SK-N-SH (cell line): ENCODE measurements at regions not wholly inside any gene's neighbourhood (a gene's known extent, or its start where the extent isn't known, plus 50 kb on each side); places are given as distances from the start of the nearest gene placed in this dataset.

ENCODE experiments used
- CTCF ChIA-PET: fragments of 300-600, 350-600 bp; formaldehyde crosslinking; extraction: SDS; loops from one replicate; lab custom pipeline; 2021; lab: Yijun Ruan, JAX
- POLR2A ChIA-PET: fragments of 350-600 bp; sonication (Branson Sonifier 250); formaldehyde crosslinking; extraction: SDS; loops from one replicate; lab custom pipeline; 2020; ENCODE audit warnings: antibody characterized with exemption, inconsistent platforms; lab: Yijun Ruan, JAX
- DNase-seq: peaks from one replicate; pipeline ENCODE4 v3.0.0; 2012
- H2AFZ ChIP-seq: fragments of 200-600 bp; sonication (generic); 2 replicates; pipeline ENCODE4 v1.8.1; 2016; ENCODE audit warnings: antibody characterized with exemption, mild to moderate bottlenecking, low read depth
- H3F3A ChIP-seq: fragments of 200-600 bp; sonication (generic); replicated peaks from 2 replicates; pipeline ENCODE3; 2016; ENCODE audit warnings: antibody characterized with exemption, mild to moderate bottlenecking; ENCODE audit not compliant: insufficient read depth
- H3K27ac ChIP-seq, 2 experiments: fragments of 200-500 bp in 1 of 2; fragments of 200-600 bp in 1 of 2; sonication (Bioruptor generic) in 1 of 2; sonication (generic), shearing (Covaris generic) in 1 of 2; 2 replicates each; pipeline versions ENCODE4 v1.5.1 to v1.6.1; 2014 to 2016; ENCODE audit warnings: low read depth in 2 of 2, inconsistent platforms in 1 of 2, low read length in 1 of 2, mild to moderate bottlenecking in 1 of 2, mixed read lengths in 1 of 2
- H3K27me3 ChIP-seq: fragments of 200-600 bp; sonication (generic), shearing (Covaris generic); 2 replicates; pipeline ENCODE4 v1.6.1; 2016; ENCODE audit warnings: mixed run types; ENCODE audit not compliant: insufficient read depth
- H3K36me3 ChIP-seq, 2 experiments: fragments of 200-500 bp in 1 of 2; fragments of 200-600 bp in 1 of 2; sonication (Bioruptor generic) in 1 of 2; sonication (generic) in 1 of 2; replicated peaks in 1 of 2; 2 replicates each; pipeline versions ENCODE3 to v1.5.1; 2014 to 2016; ENCODE audit warnings: low read length in 1 of 2, mild to moderate bottlenecking in 1 of 2; ENCODE audit not compliant: insufficient read depth in 2 of 2, control insufficient read depth in 1 of 2
- H3K4me1 ChIP-seq, 2 experiments: fragments of 200-500 bp in 1 of 2; fragments of 200-600 bp in 1 of 2; sonication (Bioruptor generic) in 1 of 2; sonication (generic), shearing (Covaris generic) in 1 of 2; 2 replicates each; pipeline versions ENCODE4 v1.5.1 to v1.6.1; 2014 to 2016; ENCODE audit warnings: low read depth in 1 of 2, low read length in 1 of 2, mixed run types in 1 of 2; ENCODE audit not compliant: insufficient read depth in 2 of 2, control insufficient read depth in 1 of 2
- H3K4me2 ChIP-seq: fragments of 200-600 bp; sonication (generic), shearing (Covaris generic); 2 replicates; pipeline ENCODE4 v1.6.1; 2017; ENCODE audit warnings: mixed run types
- H3K4me3 ChIP-seq, 2 experiments: fragments of 200-500 bp in 1 of 2; fragments of 200-600 bp in 1 of 2; sonication (Bioruptor generic) in 1 of 2; sonication (generic), shearing (Covaris generic) in 1 of 2; 2 replicates each; pipeline versions ENCODE4 v1.5.1 to v1.8.1; 2014 to 2016; ENCODE audit warnings: low read depth in 2 of 2, inconsistent platforms in 1 of 2, low read length in 1 of 2, mild to moderate bottlenecking in 1 of 2, mixed read lengths in 1 of 2, moderate library complexity in 1 of 2
- H3K79me2 ChIP-seq: fragments of 200-600 bp; sonication (generic); 2 replicates; pipeline ENCODE4 v1.8.1; 2017; ENCODE audit warnings: mild to moderate bottlenecking; ENCODE audit not compliant: insufficient read depth
- H3K9ac ChIP-seq: fragments of 200-600 bp; sonication (generic); 2 replicates; pipeline ENCODE4 v1.6.1; 2017; ENCODE audit warnings: mixed run types
- H3K9me2 ChIP-seq: fragments of 200-600 bp; sonication (generic); 2 replicates; pipeline ENCODE4 v1.6.1; 2017; ENCODE audit warnings: mixed run types
- H3K9me3 ChIP-seq: fragments of 200-600 bp; sonication (generic); 2 replicates; pipeline ENCODE4 v1.6.1; 2017; ENCODE audit warnings: mixed run types, mild to moderate bottlenecking, moderate library complexity
- H4K20me1 ChIP-seq: fragments of 200-600 bp; sonication (generic); 2 replicates; pipeline ENCODE4 v1.6.1; 2017; ENCODE audit warnings: mild to moderate bottlenecking, mixed run types; ENCODE audit not compliant: insufficient read depth
- ELF1 ChIP-seq: IDR thresholded peaks from 2 replicates; pipeline ENCODE4 v1.4.0; 2012
- EP300 ChIP-seq, 2 experiments: IDR thresholded peaks; 2 replicates each; pipeline versions ENCODE4 v1.4.0 to v1.6.1; 2012; ENCODE audit warnings: borderline replicate concordance in 1 of 2, low read depth in 1 of 2, low read length in 1 of 2
- FOXM1 ChIP-seq: IDR thresholded peaks from 2 replicates; pipeline ENCODE4 v1.4.0; 2012; ENCODE audit warnings: low read depth, mild to moderate bottlenecking
- GATA2 ChIP-seq: sonication (generic); formaldehyde crosslinking; IDR thresholded peaks from 2 replicates; pipeline ENCODE4 v1.5.0; 2020; ENCODE audit warnings: mild to moderate bottlenecking, missing genetic modification reagents
- JUND ChIP-seq: IDR thresholded peaks from 2 replicates; pipeline ENCODE4 v1.4.0; 2012
- MAX ChIP-seq: IDR thresholded peaks from 2 replicates; pipeline ENCODE4 v1.4.0; 2012; ENCODE audit warnings: low read depth
- NFIC ChIP-seq: IDR thresholded peaks from 2 replicates; pipeline ENCODE4 v1.4.0; 2012; ENCODE audit warnings: borderline replicate concordance
- NRF1 ChIP-seq: IDR thresholded peaks from 2 replicates; pipeline ENCODE4 v1.6.1; 2012; ENCODE audit warnings: low read depth, mild to moderate bottlenecking, low read length
- PBX3 ChIP-seq: IDR thresholded peaks from 2 replicates; pipeline ENCODE4; 2012
- POLR2AphosphoS5 ChIP-seq: IDR thresholded peaks from 2 replicates; pipeline ENCODE4 v1.6.1; 2012; ENCODE audit warnings: low read depth, low read length
- RAD21 ChIP-seq: IDR thresholded peaks from 2 replicates; pipeline ENCODE4 v1.6.1; 2012; ENCODE audit warnings: mild to moderate bottlenecking, low read length
- REST ChIP-seq: IDR thresholded peaks from 2 replicates; pipeline ENCODE4 v1.6.1; 2012; ENCODE audit warnings: mild to moderate bottlenecking, low read depth, low read length, moderate library complexity
- RXRA ChIP-seq: IDR thresholded peaks from 2 replicates; pipeline ENCODE4 v1.4.0; 2012; ENCODE audit warnings: low read depth, mild to moderate bottlenecking, borderline replicate concordance
- SMC3 ChIP-seq: IDR thresholded peaks from 2 replicates; pipeline ENCODE4 v1.6.1; 2012; ENCODE audit warnings: low read depth, low read length, improper control_type of control experiment
- TCF12 ChIP-seq: IDR thresholded peaks from 2 replicates; pipeline ENCODE4 v1.4.0; 2012
- TEAD4 ChIP-seq: IDR thresholded peaks from 2 replicates; pipeline ENCODE4 v1.4.0; 2012; ENCODE audit warnings: mild to moderate bottlenecking, borderline replicate concordance; ENCODE audit not compliant: insufficient read depth
- USF1 ChIP-seq: IDR thresholded peaks from 2 replicates; pipeline ENCODE4 v1.4.0; 2012; ENCODE audit warnings: low read depth, borderline replicate concordance
- USF2 ChIP-seq: fragments of 150-350 bp; IDR thresholded peaks from 2 replicates; pipeline ENCODE4 v1.6.1; 2017; ENCODE audit warnings: antibody characterized with exemption, low read length, low read depth, borderline replicate concordance
- ZBTB33 ChIP-seq: IDR thresholded peaks from 2 replicates; pipeline ENCODE4 v1.4.0; 2012; ENCODE audit warnings: low read depth, borderline replicate concordance
- WGBS: methylation state at CpG from one replicate; pipeline ENCODE4 v1.1.6; 2017; ENCODE audit warnings: low lambda C conversion rate; 5-methylcytosine and 5-hydroxymethylcytosine counted together

GRCh38 chr4:96037705-96038104, 197.8 kb downstream of the PDHA2 start:
- H3K4me3 ChIP-seq, result no peak overlapping the region
- H3K27me3 ChIP-seq, result no peaks in the 10 kb centered on the region
- no peak overlapping the region for H3K4me2 ChIP-seq
- H3K79me2 ChIP-seq, result no peaks in the 10 kb centered on the region
- no peaks in the 10 kb centered on the region for H3K9me3 ChIP-seq
- no peaks in the 10 kb centered on the region for H3K36me3 ChIP-seq
- DNase-seq, result no peak
- no peak overlapping the region for H2AFZ ChIP-seq
- no peak overlapping the region for H3K9ac ChIP-seq
- CTCF ChIA-PET, result no interaction called here
- H4K20me1 ChIP-seq, result no peaks in the 10 kb centered on the region
- H3K27ac ChIP-seq, result no peak overlapping the region
- H3F3A ChIP-seq, result no peaks in the 10 kb centered on the region
- TF ChIP-seq SMC3, result no peak
- TF ChIP-seq RXRA, result no peak
- TF ChIP-seq MAX, result no peak
- no peak for TF ChIP-seq NFIC
- TF ChIP-seq ELF1, result no peak
- no peak for TF ChIP-seq GATA2 (CRISPR knock-in tag)
- TF ChIP-seq ZBTB33, result no peak
- TF ChIP-seq TEAD4, result no peak
- TF ChIP-seq NRF1, result no peak
- TF ChIP-seq FOXM1, result no peak
- no peak for TF ChIP-seq TCF12
- no peak for TF ChIP-seq USF2
- TF ChIP-seq, all 33 proteins: peak for 0
- no peaks in the 10 kb centered on the region; a peak in 1 of 4 replicates for H3K4me1 ChIP-seq
- 71% methylated on average over 2 of the region's 2 CpGs for WGBS
- H3K9me2 ChIP-seq, result no peaks in the 10 kb centered on the region
- POLR2A ChIA-PET, result no interaction called here

- ChIA-PET CTCF (interaction anchor here (1.1 kb wide), 1 partner anchor 27 kb away, joined by 3 read pairs; no protein-coding TSS in a partner anchor), POLR2A (no interaction called here)
- DNase-seq, result no peak
- no peak for TF ChIP-seq FOXM1
- no peak for TF ChIP-seq EP300 (IDR thresholded peaks at IDR 0.05; ENCODE audit: borderline replicate concordance in 1 of 2, low read depth in 1 of 2, low read length in 1 of 2)
- no peak for TF ChIP-seq PBX3
- no peak for TF ChIP-seq JUND
- no peak for TF ChIP-seq REST
- TF ChIP-seq RAD21, result no peak
- no peak for TF ChIP-seq NRF1
- no peak for TF ChIP-seq USF1
- no peak for TF ChIP-seq POLR2AphosphoS5
- no peaks in the 10 kb centered on the region; a peak in 1 of 4 replicates for H3K4me1 ChIP-seq
- H3F3A ChIP-seq, result no peaks in the 10 kb centered on the region
- 17% methylated on average over 1 of the region's 1 CpG for WGBS
- H3K4me2 ChIP-seq, result no peak overlapping the region
- H3K9me2 ChIP-seq, result no peaks in the 10 kb centered on the region
- H3K4me3 ChIP-seq, result no peak overlapping the region
- H4K20me1 ChIP-seq, result no peaks in the 10 kb centered on the region
- no peaks in the 10 kb centered on the region for H3K27me3 ChIP-seq
- no peaks in the 10 kb centered on the region for H3K79me2 ChIP-seq
- H2AFZ ChIP-seq, result no peak overlapping the region
- H3K27ac ChIP-seq, result no peak overlapping the region; a peak in 1 of 4 replicates
- no peaks in the 10 kb centered on the region for H3K36me3 ChIP-seq
- H3K9ac ChIP-seq, result no peak overlapping the region
- no peaks in the 10 kb centered on the region for H3K9me3 ChIP-seq
These were observed 199.3 kb downstream of the PDHA2 start for GRCh38 chr4:96039217-96039616.
